GM21825 (cell line): ENCODE measurements at regions not wholly inside any gene's neighbourhood (a gene's known extent, or its start where the extent isn't known, plus 50 kb on each side); places are given as distances from the start of the nearest gene placed in this dataset.

ENCODE experiments used
- ATAC-seq: cut with Tn5 transposase; IDR thresholded peaks from one replicate; pipeline ENCODE4 v1.9.1; 2021; ENCODE audit warnings: mild to moderate bottlenecking, moderate library complexity; ENCODE audit not compliant: unreplicated experiment

- no peak for ATAC-seq
Observed at GRCh38 chr2:226023946-226024345, 624.4 kb downstream of the NYAP2 start.

GRCh38 chr2:226023383-226023782 is 623.9 kb downstream of the NYAP2 start:
- ATAC-seq, result no peak

- no peak for ATAC-seq
Observed at GRCh38 chr2:226020956-226021355, 621.4 kb downstream of the NYAP2 start.

GRCh38 chr2:226020176-226020575 is 620.7 kb downstream of the NYAP2 start:
- ATAC-seq, result no peak

GRCh38 chr2:226018641-226019040 is 619.1 kb downstream of the NYAP2 start:
- ATAC-seq, result no peak

GRCh38 chr2:226017537-226017936 is 618.0 kb downstream of the NYAP2 start:
- no peak for ATAC-seq

- ATAC-seq, result no peak
Observed at GRCh38 chr2:226017107-226017506, 617.6 kb downstream of the NYAP2 start.

- ATAC-seq, result no peak
Observed at GRCh38 chr2:226011716-226012450, 612.4 kb downstream of the NYAP2 start.

GRCh38 chr2:226002438-226002837 is 602.9 kb downstream of the NYAP2 start:
- ATAC-seq, result no peak

- no peak for ATAC-seq
Observed at GRCh38 chr2:226001716-226002115, 602.2 kb downstream of the NYAP2 start.

- ATAC-seq, result no peak
Observed at GRCh38 chr2:225999692-226000091, 600.2 kb downstream of the NYAP2 start.

- no peak for ATAC-seq
Observed at GRCh38 chr2:225998653-225999052, 599.1 kb downstream of the NYAP2 start.

- ATAC-seq, result no peak
Observed at GRCh38 chr2:225998116-225998515, 598.6 kb downstream of the NYAP2 start.

- ATAC-seq, result no peak
Observed at GRCh38 chr2:225996462-225996828, 596.9 kb downstream of the NYAP2 start.

GRCh38 chr2:225995796-225996461 is 596.4 kb downstream of the NYAP2 start:
- no peak for ATAC-seq

- no peak for ATAC-seq
Observed at GRCh38 chr2:225994748-225995405, 595.4 kb downstream of the NYAP2 start.

GRCh38 chr2:225993430-225993829 is 593.9 kb downstream of the NYAP2 start:
- no peak for ATAC-seq

GRCh38 chr2:225989809-225990208 is 590.3 kb downstream of the NYAP2 start:
- ATAC-seq, result no peak

- no peak for ATAC-seq
Observed at GRCh38 chr2:225980372-225980771, 580.9 kb downstream of the NYAP2 start.

- no peak for ATAC-seq
Observed at GRCh38 chr2:225971433-225971832, 571.9 kb downstream of the NYAP2 start.

GRCh38 chr2:225948903-225949302 is 549.4 kb downstream of the NYAP2 start:
- no peak for ATAC-seq

- ATAC-seq, result no peak
Observed at GRCh38 chr2:225938991-225939390, 539.5 kb downstream of the NYAP2 start.
